GM18870 (cell line): ENCODE measurements at regions not wholly inside any gene's neighbourhood (a gene's known extent, or its start where the extent isn't known, plus 50 kb on each side); places are given as distances from the start of the nearest gene placed in this dataset.
"Not testable (repeated sequence)": the region's sequence is repeated elsewhere in the genome, so short reads cannot be mapped to it uniquely, and the experiment has no call there.

ENCODE experiments used
- ATAC-seq: cut with Tn5 transposase; IDR thresholded peaks from one replicate; pipeline ENCODE4 v1.9.1; 2021; ENCODE audit warnings: moderate library complexity; ENCODE audit not compliant: unreplicated experiment

DNA sequence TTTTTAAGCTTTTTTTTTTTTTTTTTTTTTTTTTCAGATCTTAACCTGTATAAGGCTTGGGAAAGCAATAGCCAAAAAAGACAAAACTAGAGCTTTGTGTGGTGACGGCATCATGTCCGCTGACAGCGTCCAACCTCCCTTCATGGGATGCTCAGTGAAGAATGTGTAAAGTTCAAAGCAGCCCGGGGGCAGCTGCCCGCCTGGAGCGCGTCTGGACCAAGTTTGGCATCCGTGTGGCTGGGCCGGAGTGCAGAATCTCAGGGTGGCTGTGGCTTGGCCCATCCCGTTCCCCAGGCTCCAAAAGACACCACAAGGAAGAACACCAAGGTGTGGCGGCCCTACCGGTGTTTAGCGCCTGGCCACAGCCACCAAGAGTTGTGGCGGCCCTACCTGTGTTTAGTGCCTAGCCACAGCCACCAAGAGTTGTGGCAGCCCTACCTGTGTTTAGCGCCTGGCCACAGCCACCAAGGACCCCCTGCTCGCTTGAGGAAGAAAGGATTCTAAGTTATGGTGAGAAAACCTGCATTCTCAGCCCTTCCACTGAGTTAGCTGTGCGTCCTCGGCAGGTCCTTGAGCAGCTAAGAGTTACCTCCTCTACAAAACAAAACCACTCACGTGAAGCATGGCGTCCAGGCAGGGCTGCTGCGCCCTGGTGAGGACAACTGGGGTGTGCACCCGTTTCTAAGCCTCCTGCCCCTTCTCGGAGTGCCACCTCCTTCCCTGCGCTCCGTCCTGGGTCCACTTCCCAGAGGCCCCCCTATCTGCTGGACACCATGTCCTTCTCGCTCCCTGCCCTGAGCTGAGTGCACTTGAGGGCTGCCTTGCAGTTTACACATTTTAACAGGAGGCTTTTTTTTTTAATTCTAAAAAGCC lies 103.6 kb upstream of the SALL3 start:
- no peak for ATAC-seq

DNA sequence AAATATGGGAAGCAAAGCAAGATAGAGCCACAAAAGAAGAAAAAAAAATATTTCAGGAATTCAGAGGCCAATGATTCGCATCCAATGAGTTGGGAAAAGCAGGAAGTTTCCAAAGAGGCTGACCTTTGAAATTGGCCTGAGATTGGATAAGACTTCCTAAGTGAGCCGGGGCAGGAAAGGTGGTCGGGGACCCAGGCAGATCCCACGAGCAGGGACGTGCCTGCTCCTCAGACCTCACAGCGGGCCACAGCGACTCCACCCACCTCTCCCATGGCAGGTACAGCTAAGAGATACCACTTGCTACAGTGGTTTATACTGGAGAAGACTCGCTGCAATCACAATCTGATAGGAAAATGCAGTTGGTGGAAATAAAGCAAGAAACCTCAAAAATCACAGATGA lies 102.8 kb upstream of the SALL3 start:
- ATAC-seq = no peak

DNA sequence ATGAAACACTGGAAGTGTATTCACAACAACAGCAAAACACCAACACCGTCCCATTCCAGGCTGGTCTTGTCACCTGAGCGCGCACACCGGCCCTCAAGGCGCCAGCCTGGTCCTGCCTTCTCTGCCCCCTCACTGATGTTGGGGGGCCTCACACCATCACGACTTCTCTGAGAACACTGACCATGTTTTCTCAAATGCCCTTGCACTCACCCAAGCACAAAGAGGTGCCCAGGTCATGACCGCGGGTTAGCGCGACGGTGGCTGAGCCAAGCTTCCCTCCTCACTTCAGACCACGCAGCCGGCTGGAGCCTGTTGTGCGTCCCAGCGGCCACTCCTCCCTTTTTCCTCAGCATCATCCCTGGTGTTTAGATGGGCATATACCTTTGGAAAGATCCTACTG lies 101.3 kb upstream of the SALL3 start:
- no peak for ATAC-seq

GRCh38 chr18:78879072-78879883 lies 100.3 kb upstream of the SALL3 start:
- ATAC-seq = not testable (repeated sequence)

GRCh38 chr18:78882585-78882984 lies 97.0 kb upstream of the SALL3 start:
- ATAC-seq = no peak

DNA sequence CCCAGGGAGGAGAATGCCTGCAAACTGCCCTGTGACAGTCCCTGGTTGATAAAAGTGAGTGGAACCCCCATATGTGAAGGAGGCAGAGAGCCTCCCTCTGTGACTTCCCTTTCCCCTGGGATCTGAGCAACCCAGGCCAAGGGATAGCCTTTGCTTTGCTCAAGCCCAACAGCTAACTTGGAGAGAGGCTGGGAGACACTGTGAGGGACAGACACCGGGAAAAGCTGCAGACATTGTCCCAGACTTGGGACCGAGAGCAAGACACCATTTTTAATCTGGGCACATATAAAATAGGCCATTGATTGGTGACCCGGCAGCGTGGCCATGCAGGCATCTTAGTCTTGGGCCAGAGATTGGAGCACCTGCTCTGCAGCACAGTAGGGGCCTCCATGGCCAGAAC lies 96.1 kb upstream of the SALL3 start:
- no peak for ATAC-seq

- no peak for ATAC-seq
These were observed 95.1 kb upstream of the SALL3 start for GRCh38 chr18:78884502-78884901.

DNA sequence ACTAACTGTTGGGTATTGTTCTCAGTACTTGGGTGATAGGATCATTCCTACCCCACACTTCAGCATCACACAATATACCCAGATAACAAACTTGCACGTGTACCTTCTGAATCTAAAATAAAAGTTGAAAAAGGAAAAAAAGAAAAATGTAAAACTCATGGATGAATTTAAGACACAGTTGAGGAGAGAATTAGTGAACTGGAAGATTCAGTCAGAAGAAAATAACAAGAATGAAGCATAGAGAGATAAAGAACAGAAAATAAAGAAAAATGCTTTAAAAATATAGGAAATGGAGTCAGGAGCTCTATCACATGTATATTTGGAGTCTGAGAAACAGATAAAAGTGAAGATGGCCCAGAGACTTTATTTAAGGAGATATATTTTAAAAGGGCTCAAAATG lies 90.4 kb upstream of the SALL3 start:
- no peak for ATAC-seq

GRCh38 chr18:78890388-78890787 lies 89.2 kb upstream of the SALL3 start:
- no peak for ATAC-seq

DNA sequence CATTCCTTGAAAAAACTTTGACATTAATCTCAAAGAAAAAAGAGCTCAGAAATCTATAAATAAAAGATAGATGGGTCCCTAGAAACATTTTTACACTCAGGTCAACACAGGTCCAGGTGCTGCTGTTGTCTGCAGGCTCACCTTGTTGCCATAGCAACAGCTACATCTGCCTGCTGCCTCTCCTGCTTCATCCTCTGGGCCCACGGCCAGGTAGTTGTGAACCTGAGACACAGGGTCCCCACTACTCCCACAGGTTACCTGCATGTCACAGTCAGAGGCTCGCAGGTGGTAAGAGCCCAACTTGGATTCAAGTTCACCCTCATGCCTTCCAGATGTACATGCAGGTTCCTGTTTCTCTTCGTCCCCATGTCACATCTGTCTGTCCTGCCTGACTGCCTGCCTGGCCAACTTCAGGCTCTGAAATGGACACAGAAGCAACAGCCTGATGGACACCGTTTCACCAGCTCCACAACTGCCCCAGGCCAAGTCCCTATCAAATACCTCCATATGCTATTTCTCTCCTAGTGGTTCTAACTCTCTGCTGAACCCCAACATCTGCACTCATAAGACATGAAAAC lies 88.3 kb upstream of the SALL3 start:
- no peak for ATAC-seq

- ATAC-seq = no peak
These were observed 87.4 kb upstream of the SALL3 start for GRCh38 chr18:78892177-78892576.

- ATAC-seq = no peak
These were observed 86.9 kb upstream of the SALL3 start for GRCh38 chr18:78892721-78893120.

DNA sequence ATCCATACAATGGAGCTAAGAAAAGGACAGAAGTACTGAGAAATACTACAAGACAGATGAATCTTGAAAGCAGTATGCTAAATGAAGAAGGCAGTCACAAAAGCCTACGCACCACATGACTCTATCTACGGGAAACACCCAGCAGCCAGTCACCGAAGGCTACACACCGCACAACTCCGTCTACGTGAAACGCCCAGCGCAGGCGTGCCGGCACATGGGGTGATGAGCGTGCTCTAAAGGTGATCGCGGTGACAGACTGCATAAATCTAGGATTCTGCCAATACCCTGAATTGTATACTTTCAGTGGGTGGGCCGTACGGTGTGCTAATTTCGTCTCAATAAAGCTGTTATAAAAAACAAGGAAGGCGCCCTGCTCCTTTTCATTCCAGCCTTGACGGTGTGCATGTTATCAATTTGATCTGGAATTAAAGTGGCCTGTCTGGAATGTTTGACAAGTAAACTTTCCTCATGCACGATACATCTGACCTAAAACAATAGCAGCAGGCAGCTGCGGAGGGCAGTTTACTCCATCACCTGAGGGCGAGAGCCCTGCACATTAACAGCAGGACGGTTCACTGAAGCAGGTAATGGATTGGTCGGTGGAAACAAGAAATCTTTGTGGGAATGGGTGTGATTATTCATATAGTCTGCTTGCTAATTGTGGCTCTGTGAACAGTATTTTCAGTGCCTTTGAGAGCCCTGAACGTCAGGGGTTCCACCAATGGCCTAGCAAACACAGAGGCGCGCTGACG lies 86.2 kb upstream of the SALL3 start:
- ATAC-seq = no peak

DNA sequence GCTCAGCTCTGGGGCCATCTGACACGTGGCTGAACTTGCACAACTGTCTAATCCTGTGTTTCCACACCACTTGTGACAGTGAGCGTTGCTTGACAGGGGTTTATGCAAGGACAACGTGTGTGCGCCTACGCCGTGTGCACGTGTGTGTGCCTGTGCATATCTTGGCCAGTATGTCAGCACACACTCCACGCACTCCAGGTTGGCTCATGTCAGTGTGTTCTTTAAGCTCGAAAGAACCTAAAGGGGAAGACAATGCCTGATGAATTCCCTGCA lies 85.6 kb upstream of the SALL3 start:
- ATAC-seq = no peak

DNA sequence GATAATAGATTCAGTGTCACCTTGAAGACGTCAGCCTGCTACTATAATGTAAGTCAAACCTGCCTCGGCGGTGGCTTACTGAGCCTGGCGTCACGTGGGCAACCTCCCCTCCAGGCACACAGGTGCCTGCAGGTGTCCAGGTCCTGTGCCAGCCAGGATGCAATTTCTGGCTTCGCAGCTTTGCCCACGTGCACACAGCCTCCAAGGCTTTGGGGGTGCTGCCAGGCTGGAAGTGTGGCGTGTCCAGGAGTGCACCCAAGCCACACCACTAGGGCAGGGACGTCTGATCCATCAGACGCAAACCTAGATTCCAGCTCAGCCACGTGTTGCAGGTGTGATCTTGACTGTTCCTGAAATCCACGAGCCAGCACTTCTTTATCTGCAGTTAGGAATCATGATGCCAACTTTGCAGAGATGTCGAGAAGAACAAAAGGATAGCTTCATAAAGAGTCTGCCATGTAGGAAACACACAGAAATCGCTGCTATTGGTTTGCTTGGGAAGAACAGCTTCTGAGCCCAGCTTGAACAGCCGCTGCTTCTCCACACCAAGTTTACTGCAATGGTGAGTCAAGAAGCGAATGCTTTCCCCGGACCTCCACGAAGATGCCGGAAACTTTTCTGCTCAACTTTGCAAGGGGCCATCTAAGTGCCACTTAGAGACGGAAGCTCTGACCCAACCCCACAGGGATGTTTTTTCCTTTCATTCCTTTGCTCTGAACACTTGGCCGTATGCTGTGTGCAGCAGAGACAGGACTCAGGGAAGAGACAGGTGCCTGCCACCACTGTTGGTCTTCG lies 84.2 kb upstream of the SALL3 start:
- ATAC-seq = no peak

GRCh38 chr18:78896111-78896905 lies 83.3 kb upstream of the SALL3 start:
- ATAC-seq = no peak

DNA sequence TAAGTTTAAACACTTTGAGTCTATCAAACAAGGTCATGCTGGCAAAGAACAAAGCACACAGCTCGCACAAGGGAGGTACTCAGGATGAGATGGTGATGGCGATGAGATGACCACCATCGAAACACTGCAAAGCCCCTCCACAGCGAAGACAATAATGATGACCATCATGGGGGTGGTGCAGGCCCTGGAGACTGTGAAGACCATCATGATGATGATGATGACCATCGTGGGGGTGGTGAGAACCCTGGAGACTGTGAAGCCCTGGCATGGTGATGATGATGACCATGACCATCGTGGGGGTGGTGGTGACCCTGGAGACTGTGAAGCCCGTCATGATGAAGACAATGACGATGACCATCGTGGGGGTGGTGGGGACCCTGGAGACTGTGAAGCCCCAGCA lies 81.6 kb upstream of the SALL3 start:
- ATAC-seq = no peak

DNA sequence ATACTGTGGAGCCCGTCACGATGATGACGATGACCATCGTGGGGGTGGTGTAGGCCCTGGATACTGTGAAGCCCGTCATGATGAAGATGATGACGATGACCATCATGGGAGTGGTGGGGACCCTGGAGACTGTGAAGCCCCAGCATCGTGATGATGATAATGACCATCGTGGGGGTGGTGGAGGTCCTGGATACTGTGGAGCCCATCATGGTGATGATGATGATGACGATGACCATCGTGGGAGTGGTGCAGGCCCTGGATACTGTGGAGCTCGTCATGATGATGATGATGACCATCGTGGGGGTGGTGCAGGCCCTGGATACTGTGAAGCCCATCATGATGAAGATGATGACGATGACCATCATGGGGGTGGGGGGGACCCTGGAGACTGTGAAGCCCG lies 81.0 kb upstream of the SALL3 start:
- no peak for ATAC-seq

- no peak for ATAC-seq
These were observed 80.4 kb upstream of the SALL3 start for GRCh38 chr18:78899241-78899640.
